H9 (cell line): ENCODE measurements at regions not wholly inside any gene's neighbourhood (a gene's known extent, or its start where the extent isn't known, plus 50 kb on each side); places are given as distances from the start of the nearest gene placed in this dataset.

Experiments used
- DNase-seq: peaks from one replicate; pipeline ENCODE4 v3.0.0-alpha.2; 2017
- H2AFZ ChIP-seq: one replicate; pipeline ENCODE4 v1.6.1; 2013; ENCODE audit warnings: mild to moderate bottlenecking, low read length, control low read depth, moderate library complexity
- H2AK5ac ChIP-seq: 2 replicates; pipeline ENCODE4 v1.6.1; 2013; ENCODE audit warnings: low read length, control low read depth, mixed read lengths; ENCODE audit not compliant: insufficient read length
- H2BK120ac ChIP-seq: one replicate; pipeline ENCODE4 v1.6.1; 2013; ENCODE audit warnings: low read depth, mild to moderate bottlenecking, low read length, control low read depth, inconsistent platforms; ENCODE audit not compliant: poor library complexity, severe bottlenecking
- H2BK12ac ChIP-seq: 2 replicates; pipeline ENCODE4 v1.6.1; 2013; ENCODE audit warnings: low read length, control low read depth, mixed read lengths, low read depth; ENCODE audit not compliant: insufficient read length
- H2BK15ac ChIP-seq: 2 replicates; pipeline ENCODE4 v1.6.1; 2013; ENCODE audit warnings: low read depth, low read length, control low read depth
- H2BK20ac ChIP-seq: one replicate; pipeline ENCODE4 v1.6.1; 2013; ENCODE audit warnings: low read depth, mild to moderate bottlenecking, low read length, control low read depth, inconsistent platforms; ENCODE audit not compliant: poor library complexity, severe bottlenecking
- H2BK5ac ChIP-seq: 2 replicates; pipeline ENCODE4 v1.6.1; 2013; ENCODE audit warnings: low read length, control low read depth, mixed read lengths; ENCODE audit not compliant: insufficient read length
- H3K14ac ChIP-seq: 2 replicates; pipeline ENCODE4 v1.6.1; 2013; ENCODE audit warnings: low read length, control low read depth; ENCODE audit not compliant: insufficient read depth
- H3K18ac ChIP-seq: 2 replicates; pipeline ENCODE4 v1.6.1; 2013; ENCODE audit warnings: low read depth, mild to moderate bottlenecking, mixed read lengths, low read length, control low read depth; ENCODE audit not compliant: insufficient read length
- H3K23ac ChIP-seq: 2 replicates; pipeline ENCODE4 v1.6.1; 2013; ENCODE audit warnings: low read length, control low read depth, mixed read lengths, low read depth; ENCODE audit not compliant: insufficient read length
- H3K23me2 ChIP-seq: 2 replicates; pipeline ENCODE4 v1.6.1; 2013; ENCODE audit warnings: low read depth, mild to moderate bottlenecking, mixed read lengths, low read length, control low read depth; ENCODE audit not compliant: insufficient read length, poor library complexity, severe bottlenecking
- H3K27ac ChIP-seq: 2 replicates; pipeline ENCODE4 v1.5.1; 2013; ENCODE audit warnings: low read length, control low read depth, mixed read lengths, low read depth; ENCODE audit not compliant: insufficient read length
- H3K27me3 ChIP-seq: 2 replicates; pipeline ENCODE4 v1.6.1; 2013; ENCODE audit warnings: low read length, control low read depth, inconsistent platforms; ENCODE audit not compliant: insufficient read depth
- H3K4ac ChIP-seq: 2 replicates; pipeline ENCODE4 v1.6.1; 2013; ENCODE audit warnings: low read depth, mild to moderate bottlenecking, control low read depth, inconsistent platforms, low read length, moderate library complexity
- H3K4me1 ChIP-seq: 2 replicates; pipeline ENCODE4 v1.6.1; 2013; ENCODE audit warnings: low read length, control low read depth, inconsistent platforms; ENCODE audit not compliant: insufficient read depth
- H3K4me2 ChIP-seq: 2 replicates; pipeline ENCODE4 v1.6.1; 2013; ENCODE audit warnings: low read length, control low read depth, mixed read lengths; ENCODE audit not compliant: insufficient read length, insufficient read depth
- H3K56ac ChIP-seq: 2 replicates; pipeline ENCODE4 v1.6.1; 2013; ENCODE audit warnings: low read depth, mild to moderate bottlenecking, mixed read lengths, low read length, control low read depth; ENCODE audit not compliant: insufficient read length
- H3K79me1 ChIP-seq: 2 replicates; pipeline ENCODE4 v1.6.1; 2013; ENCODE audit warnings: low read depth, mild to moderate bottlenecking, moderate library complexity, low read length, control low read depth, inconsistent platforms; ENCODE audit not compliant: insufficient read depth, poor library complexity, severe bottlenecking
- H3K79me2 ChIP-seq: 2 replicates; pipeline ENCODE4 v1.6.1; 2013; ENCODE audit warnings: low read length, control low read depth, inconsistent platforms; ENCODE audit not compliant: insufficient read depth
- H3K9ac ChIP-seq: 2 replicates; pipeline ENCODE4 v1.6.1; 2013; ENCODE audit warnings: low read length, control low read depth, mixed read lengths; ENCODE audit not compliant: insufficient read length; ENCODE audit errors: extremely low read depth
- H3K9me3 ChIP-seq: one replicate; pipeline ENCODE4 v1.6.1; 2013; ENCODE audit warnings: low read depth, low read length, inconsistent platforms; ENCODE audit not compliant: control insufficient read depth
- H3T11ph ChIP-seq: one replicate; pipeline ENCODE4 v1.6.1; 2013; ENCODE audit warnings: mild to moderate bottlenecking, low read length, control low read depth, inconsistent platforms
- H4K20me1 ChIP-seq: one replicate; pipeline ENCODE4 v1.6.1; 2013; ENCODE audit not compliant: control insufficient read depth, insufficient read length, insufficient read depth
- H4K5ac ChIP-seq: 2 replicates; pipeline ENCODE4 v1.6.1; 2013; ENCODE audit warnings: low read depth, mild to moderate bottlenecking, mixed read lengths, low read length, control low read depth; ENCODE audit not compliant: insufficient read length
- H4K8ac ChIP-seq: replicated peaks from 2 replicates; pipeline ENCODE4 v1.6.1; 2013; ENCODE audit warnings: low read length, control low read depth, mixed read lengths, low read depth; ENCODE audit not compliant: insufficient read length
- H4K91ac ChIP-seq: 2 replicates; pipeline ENCODE4 v1.6.1; 2013; ENCODE audit warnings: low read depth, mild to moderate bottlenecking, moderate library complexity, mixed read lengths, low read length, control low read depth; ENCODE audit not compliant: insufficient read length
- H3K27ac Mint-ChIP-seq, 3 experiments: 2 replicates in 2 of 3; 3 replicates in 1 of 3; pipeline ENCODE4 v1.8.0; 2020 to 2021; ENCODE audit warnings: mixed read lengths in 3 of 3, mild to moderate bottlenecking in 1 of 3, moderate library complexity in 1 of 3
- H3K27me3 Mint-ChIP-seq: 2 replicates; pipeline ENCODE4 v1.8.0; 2021; ENCODE audit warnings: low read depth, mild to moderate bottlenecking, moderate library complexity, mixed read lengths
- H3K36me3 Mint-ChIP-seq, 3 experiments: 2 replicates in 2 of 3; 3 replicates in 1 of 3; pipeline ENCODE4 v1.8.0; 2020 to 2021; ENCODE audit warnings: low read depth in 3 of 3, mixed read lengths in 3 of 3; ENCODE audit not compliant: insufficient read depth in 1 of 3
- H3K4me1 Mint-ChIP-seq, 2 experiments: 2 replicates each; pipeline ENCODE4 v1.8.0; 2020; ENCODE audit warnings: mixed read lengths in 2 of 2
- H3K4me3 Mint-ChIP-seq, 2 experiments: 2 replicates in 1 of 2; 3 replicates in 1 of 2; pipeline ENCODE4 v1.8.0; 2020 to 2021; ENCODE audit warnings: mild to moderate bottlenecking in 2 of 2, mixed read lengths in 2 of 2, moderate library complexity in 1 of 2
- H3K9me3 Mint-ChIP-seq, 2 experiments: 2 replicates in 1 of 2; 3 replicates in 1 of 2; pipeline ENCODE4 v1.8.0; 2020; ENCODE audit warnings: mild to moderate bottlenecking in 2 of 2, mixed read lengths in 2 of 2, moderate library complexity in 1 of 2
- TF ChIP-seq, protein P1 (sequence below): fragments of 200-600 bp; sonication (generic); conservative IDR thresholded peaks from 3 replicates; pipeline ENCODE4 v1.8.0; 2021; ENCODE audit warnings: antibody characterized with exemption, mild to moderate bottlenecking

- Histone ChIP-seq H3K79me1 (no peaks in the 10 kb centered on the region), H3K9ac (no peak overlapping the region), H4K91ac (no peak overlapping the region), H2BK15ac (no peak overlapping the region), H3K79me2 (no peaks in the 10 kb centered on the region), H3K4me1 (no peaks in the 10 kb centered on the region), H2BK12ac (no peak overlapping the region), H3K4me2 (no peak overlapping the region), H2BK5ac (no peak overlapping the region), H3K56ac (no peak overlapping the region), H2BK120ac (no peak overlapping the region), H3K4ac (no peak overlapping the region), H3K18ac (no peak overlapping the region), H3T11ph (no peak overlapping the region), H4K20me1 (no peaks in the 10 kb centered on the region), H3K14ac (no peak overlapping the region), H3K23ac (no peak overlapping the region), H4K5ac (no peak overlapping the region), H4K8ac (no peak overlapping the region), H2AK5ac (no peak overlapping the region), H3K23me2 (no peaks in the 10 kb centered on the region), H3K9me3 (no peaks in the 10 kb centered on the region), H3K27ac (no peak overlapping the region), H2AFZ (no peak overlapping the region), H3K27me3 (no peaks in the 10 kb centered on the region), H2BK20ac (no peak overlapping the region)
- Mint-ChIP-seq H3K27me3 (no peaks in the 10 kb centered on the region), H3K27ac (no peak overlapping the region), H3K4me3 (no peak overlapping the region), H3K9me3 (peaks cover 0 to 31% of the 10 kb centered on the region in 2 experiments; a peak in 4 of 5 replicates), H3K36me3 (no peaks in the 10 kb centered on the region), H3K4me1 (no peaks in the 10 kb centered on the region)
- no peak for DNase-seq
- TF ChIP-seq, protein P1, sequence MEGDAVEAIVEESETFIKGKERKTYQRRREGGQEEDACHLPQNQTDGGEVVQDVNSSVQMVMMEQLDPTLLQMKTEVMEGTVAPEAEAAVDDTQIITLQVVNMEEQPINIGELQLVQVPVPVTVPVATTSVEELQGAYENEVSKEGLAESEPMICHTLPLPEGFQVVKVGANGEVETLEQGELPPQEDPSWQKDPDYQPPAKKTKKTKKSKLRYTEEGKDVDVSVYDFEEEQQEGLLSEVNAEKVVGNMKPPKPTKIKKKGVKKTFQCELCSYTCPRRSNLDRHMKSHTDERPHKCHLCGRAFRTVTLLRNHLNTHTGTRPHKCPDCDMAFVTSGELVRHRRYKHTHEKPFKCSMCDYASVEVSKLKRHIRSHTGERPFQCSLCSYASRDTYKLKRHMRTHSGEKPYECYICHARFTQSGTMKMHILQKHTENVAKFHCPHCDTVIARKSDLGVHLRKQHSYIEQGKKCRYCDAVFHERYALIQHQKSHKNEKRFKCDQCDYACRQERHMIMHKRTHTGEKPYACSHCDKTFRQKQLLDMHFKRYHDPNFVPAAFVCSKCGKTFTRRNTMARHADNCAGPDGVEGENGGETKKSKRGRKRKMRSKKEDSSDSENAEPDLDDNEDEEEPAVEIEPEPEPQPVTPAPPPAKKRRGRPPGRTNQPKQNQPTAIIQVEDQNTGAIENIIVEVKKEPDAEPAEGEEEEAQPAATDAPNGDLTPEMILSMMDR: no peak
Observed at GRCh38 chrX:34487364-34487763, 169.7 kb downstream of the TMEM47 start.
